ENCODE measurements at regions not wholly inside any gene's neighbourhood (a gene's known extent, or its start where the extent isn't known, plus 50 kb on each side); places are given as distances from the start of the nearest gene placed in this dataset.

- TF ChIP-seq CTCF (conservative IDR thresholded peaks at IDR 0.05; ENCODE audit: low read depth, low read length): no peak
- no peak for TF ChIP-seq EZH2 (IDR thresholded peaks at IDR 0.05; ENCODE audit: borderline replicate concordance, low read depth, low read length, poor library complexity, severe bottlenecking)
Measured at GRCh38 chr14:106651016-106651415, 1124.6 kb downstream of the TMEM121 start.
